ENCODE measurements at regions not wholly inside any gene's neighbourhood (a gene's known extent, or its start where the extent isn't known, plus 50 kb on each side); places are given as distances from the start of the nearest gene placed in this dataset.

DNA sequence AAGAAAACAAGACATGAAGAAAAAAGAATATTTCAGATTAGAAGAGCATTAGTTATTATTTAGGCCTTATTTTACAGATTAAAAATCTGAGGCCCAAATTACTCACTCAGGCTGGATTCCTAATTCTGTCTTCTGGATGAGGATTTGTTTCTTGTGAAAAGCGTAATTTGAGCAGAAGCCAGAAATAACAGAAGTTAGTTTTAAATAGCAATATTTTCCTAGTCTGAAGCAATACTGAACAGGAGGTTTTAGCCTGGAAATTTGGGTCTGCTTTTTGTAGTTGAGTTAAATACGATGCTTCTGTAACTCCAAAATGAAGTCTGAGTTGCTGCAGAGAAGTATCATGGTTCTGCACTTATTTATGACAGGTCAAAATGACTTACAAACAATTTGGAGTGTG lies 124.9 kb downstream of the RTL3 start:
- TF ChIP-seq CTCF (IDR thresholded peaks at IDR 0.05) (no peak), ZFX (IDR thresholded peaks at IDR 0.05; ENCODE audit: borderline replicate concordance) (no peak)
